HG02759 (cell line): ENCODE measurements at regions not wholly inside any gene's neighbourhood (a gene's known extent, or its start where the extent isn't known, plus 50 kb on each side); places are given as distances from the start of the nearest gene placed in this dataset.
"Not testable (repeated sequence)": the region's sequence is repeated elsewhere in the genome, so short reads cannot be mapped to it uniquely, and the experiment has no call there.

Experiments used
- ATAC-seq: cut with Tn5 transposase; IDR thresholded peaks from one replicate; pipeline ENCODE4 v1.9.1; 2021; ENCODE audit warnings: mild to moderate bottlenecking, moderate library complexity; ENCODE audit not compliant: unreplicated experiment

- ATAC-seq = not testable (repeated sequence)
Measured at GRCh38 chr16:88145824-88146405, 194.7 kb downstream of the BANP start.

- not testable (repeated sequence) for ATAC-seq
Measured at GRCh38 chr16:88148078-88148477, 196.8 kb downstream of the BANP start.

GRCh38 chr16:88148682-88149081, 197.4 kb downstream of the BANP start:
- ATAC-seq = not testable (repeated sequence)

DNA sequence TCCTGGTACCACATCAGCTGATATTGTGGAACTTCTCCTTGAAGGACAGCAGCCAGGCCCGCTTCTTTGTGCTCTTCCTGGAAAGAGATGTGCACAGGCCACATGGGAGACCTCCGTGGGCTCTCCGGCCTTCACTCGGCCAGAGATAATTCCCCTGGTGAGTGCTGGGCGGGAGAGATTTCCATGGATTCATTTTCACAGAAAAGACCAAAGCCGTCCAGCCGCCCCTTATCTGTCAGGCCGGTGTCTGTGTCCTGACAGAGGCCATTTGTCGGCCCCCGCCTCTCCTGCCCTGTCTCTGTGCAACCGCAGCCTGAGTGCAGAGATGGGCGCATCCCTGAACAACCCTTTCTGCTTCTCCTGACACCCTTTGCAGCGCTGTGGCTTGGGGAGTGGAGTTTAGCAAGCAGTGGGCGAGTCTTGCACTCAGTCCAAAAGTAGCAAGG, 197.9 kb downstream of the BANP start:
- not testable (repeated sequence) for ATAC-seq

- not testable (repeated sequence) for ATAC-seq
Measured at GRCh38 chr16:88149663-88150062, 198.4 kb downstream of the BANP start.

DNA sequence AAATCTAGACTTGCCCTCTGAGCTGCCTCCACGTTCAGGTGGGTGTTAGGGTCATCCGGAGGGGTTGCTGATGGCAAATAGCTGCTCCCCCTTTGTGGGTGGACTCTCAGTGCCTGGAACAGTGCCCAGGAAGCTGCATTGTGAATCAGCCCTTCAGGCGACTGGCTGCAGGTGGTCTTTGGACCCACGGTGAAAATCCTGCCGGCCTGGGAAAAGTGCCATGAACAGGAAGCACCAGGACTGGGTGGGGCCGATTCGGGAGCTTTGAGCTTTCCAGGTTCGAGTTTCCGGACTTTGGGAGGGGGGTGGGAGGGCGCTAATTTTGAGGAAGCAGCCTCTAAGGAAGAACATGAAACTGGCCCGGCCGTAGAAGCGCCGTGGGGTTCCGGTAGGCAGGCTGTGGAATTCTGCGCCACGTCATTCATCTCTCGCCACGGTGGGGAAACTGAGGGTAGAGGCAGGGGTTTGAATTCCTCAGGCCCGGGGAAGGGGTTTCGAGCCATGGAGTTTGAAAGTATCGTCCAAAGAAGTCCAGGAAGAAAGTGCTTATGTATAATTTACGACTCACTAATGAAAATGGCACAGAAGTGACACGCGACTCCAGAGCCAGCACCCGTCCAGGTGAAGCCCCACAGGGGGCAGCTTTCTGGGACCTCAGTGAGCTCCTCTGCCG, 199.4 kb downstream of the BANP start:
- ATAC-seq = not testable (repeated sequence)

DNA sequence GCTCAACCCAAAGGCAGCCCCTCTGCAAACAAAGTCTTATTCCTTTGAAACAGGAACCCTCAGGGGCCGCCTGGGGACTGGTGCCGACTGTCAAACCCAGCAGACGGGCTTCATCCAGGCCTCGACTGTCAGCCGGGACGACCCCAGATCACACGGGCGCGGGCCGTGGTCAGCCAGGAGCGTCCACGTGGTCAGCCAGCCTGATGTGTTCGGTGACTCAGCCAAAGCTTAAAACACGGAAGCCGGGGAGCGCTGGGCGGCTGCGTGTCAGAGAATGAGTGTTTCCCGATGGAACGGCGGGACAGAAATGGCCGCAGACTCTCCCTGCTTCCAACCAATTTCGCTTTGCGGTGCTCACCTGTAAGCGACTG, 199.9 kb downstream of the BANP start:
- ATAC-seq = not testable (repeated sequence)

DNA sequence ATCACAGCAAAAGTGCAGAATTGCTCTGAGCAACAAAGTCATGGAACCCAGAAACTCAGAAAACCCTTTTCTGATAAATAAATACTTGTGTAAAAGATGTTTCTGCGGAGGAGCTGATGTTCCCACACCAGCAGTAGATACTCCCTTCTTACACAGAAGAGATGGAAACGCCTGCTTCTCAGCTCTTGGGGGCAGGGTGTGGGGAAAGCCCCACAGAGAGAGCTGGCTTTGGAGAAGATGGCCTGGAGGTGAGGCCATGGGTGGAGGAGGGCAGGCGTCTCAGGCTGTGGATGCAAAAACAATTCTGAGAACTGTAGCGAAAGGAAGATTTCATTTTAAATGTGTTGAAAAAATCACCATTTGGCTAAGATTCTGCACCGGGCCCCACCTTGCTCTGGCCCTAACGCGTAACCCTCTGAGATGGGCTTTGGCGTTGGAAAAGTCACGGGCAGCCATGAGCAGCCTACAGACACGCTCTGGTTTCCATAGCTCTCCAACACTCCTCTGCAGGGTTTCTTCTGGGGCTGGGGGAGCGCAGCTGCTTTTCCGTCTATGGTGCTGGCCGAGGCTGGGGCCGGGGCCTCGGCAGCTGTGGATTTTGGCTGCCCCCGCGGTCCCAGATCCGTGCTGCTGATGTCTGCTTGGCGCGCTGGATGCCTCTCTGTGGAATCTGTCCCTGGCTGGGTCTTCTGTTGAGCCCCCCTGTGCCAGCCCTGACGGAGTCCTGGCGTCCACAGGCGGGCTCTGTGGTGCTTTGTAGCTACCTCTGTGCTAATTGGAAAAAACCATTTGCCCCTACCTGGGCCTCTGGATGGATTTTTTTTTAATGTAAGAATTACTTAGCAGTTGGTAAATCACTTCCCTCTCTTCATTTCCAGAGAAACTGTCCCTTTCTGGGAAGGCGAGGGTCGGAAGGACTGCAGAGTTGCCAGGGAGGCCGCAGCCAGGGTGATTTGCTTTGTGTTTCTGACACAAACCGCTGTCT, 200.9 kb downstream of the BANP start:
- not testable (repeated sequence) for ATAC-seq

- not testable (repeated sequence) for ATAC-seq
Measured at GRCh38 chr16:88152879-88153278, 201.6 kb downstream of the BANP start.

DNA sequence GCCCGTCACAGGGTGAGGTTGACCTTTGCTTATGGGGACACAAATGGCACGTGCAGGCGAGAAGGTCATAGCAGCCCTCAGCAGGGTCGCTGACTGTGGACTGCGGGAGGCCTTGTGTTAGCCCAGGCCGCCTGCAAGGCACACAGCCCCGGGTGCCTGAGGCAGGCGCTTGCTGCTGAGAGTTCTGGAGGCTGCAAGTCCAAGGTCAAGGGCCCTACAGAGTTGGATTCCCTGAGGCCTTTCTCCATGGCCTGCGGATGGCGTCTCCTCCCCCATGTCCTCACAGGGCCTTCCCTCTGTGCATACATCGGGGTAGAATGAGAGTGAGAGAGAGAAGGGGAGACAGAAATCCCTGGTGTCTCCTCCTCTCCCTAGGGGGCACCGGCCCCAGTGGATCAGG, 202.3 kb downstream of the BANP start:
- ATAC-seq = not testable (repeated sequence)

DNA sequence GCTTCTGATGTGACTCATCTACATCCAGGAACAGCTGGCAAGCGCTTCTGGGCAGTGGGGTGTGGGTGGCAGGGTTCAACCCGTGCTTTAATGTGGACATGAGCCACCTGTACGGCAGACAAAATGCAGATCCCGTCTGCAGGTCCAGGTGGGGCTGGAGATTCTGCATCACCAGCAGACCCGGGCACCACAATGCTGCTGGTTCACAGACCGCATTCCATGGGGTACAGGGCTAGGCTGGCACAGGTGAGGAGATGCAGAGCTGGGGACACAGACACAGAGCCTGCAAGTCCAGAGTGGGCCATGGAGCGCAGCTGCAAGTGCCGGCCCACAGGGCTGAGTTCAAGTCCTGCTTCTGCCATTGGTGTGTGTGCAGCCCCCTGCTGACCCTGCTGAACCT, 203.7 kb downstream of the BANP start:
- not testable (repeated sequence) for ATAC-seq

- ATAC-seq = not testable (repeated sequence)
Measured at GRCh38 chr16:88155681-88156080, 204.4 kb downstream of the BANP start.

GRCh38 chr16:88156640-88157283, 205.5 kb downstream of the BANP start:
- not testable (repeated sequence) for ATAC-seq

DNA sequence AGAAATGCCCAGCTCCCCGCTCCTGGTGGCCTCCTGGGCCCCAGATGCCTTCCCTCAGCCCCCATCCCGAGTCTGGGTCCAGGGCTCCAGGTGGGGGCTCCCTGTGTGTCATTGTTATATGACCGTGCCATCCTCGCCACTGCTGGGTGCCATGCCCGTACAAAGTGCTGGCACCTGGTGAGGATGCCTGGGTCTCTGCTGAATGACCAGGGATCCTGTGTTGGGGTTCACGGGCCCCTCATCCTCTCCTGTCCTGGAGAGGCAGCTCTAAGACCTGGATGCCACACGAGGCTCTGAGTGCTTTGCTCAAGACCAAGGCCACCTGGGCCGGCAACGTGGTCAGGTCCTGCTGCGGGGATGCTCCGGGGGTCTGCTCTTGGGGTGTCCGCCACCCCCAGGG, 206.5 kb downstream of the BANP start:
- not testable (repeated sequence) for ATAC-seq

DNA sequence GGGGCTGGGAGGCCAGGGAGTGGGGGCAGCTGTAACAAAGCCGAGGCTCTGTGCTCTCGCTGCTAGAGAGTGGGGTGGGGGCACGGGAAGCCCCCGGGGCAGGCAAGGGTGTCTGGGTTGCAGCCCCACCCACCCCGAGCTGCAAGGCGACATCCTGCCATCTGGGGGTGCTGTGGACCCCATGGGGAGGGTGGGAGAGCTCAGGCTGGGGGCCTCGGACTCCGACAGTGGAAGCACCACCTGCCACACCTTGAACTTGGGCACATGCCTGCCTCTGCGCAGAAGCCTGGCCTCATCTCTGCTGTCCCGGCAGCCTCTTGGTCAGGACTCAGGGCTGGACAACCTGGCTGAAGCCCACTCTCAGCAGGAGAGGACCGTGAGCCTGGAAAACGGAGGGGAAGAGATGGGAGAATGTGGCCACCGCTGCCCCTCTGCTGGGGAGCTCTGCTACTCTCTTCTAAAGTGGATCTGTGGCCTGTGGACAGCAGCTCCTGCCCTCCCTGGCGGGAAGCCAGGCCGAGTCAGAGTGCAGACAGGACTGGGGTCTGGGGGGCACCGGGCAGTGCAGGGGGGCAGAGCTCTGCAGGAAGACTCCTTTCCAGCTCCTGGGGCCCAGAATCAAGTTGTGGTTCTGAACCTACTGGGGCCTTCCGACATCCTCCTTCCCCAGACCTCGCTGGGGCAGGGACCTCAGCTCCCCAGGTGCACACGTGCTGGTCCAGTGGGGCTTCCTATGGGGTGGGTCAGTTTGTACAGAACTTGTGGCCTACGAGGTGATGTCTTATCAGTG, 207.2 kb downstream of the BANP start:
- ATAC-seq = not testable (repeated sequence)

DNA sequence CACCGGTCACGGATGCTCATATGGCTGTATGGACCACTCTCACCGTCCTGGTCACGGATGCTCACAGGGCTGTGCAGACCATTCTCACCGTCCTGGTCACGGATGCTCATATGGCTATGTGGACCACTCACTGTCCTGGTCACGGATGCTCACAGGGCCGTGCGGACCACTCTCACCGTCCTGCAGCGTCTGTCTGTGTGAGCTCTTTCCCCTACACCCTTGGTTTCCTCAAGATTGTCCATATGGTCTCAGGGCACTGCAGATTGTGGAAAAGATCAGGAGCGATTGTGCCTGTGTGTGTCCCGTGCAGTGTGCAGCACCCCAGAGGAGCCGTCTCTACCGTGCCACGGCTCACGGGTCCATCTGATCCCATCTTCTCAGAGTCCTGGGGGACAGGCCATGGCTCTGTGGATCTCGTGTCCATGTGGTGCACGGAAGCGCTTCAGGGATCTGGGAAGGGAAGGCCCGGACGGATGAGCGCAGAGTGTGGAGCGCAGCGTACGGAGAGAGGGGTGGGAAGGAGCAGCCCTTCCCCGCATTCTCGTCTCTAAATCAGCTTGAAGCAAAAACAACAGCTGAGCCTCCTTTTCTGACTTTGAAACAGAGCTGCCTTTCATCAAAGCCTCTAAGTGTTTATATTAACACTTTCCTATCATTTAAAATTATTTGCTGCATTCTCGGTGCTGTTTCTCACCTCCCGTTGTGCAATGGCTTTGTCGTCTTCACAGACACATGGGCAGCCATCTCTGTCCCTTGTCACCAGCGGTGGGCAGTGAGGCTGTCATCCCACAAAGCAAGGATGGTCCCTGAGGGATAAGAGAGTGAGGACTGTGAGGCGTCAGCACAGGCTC, 208.0 kb downstream of the BANP start:
- not testable (repeated sequence) for ATAC-seq

DNA sequence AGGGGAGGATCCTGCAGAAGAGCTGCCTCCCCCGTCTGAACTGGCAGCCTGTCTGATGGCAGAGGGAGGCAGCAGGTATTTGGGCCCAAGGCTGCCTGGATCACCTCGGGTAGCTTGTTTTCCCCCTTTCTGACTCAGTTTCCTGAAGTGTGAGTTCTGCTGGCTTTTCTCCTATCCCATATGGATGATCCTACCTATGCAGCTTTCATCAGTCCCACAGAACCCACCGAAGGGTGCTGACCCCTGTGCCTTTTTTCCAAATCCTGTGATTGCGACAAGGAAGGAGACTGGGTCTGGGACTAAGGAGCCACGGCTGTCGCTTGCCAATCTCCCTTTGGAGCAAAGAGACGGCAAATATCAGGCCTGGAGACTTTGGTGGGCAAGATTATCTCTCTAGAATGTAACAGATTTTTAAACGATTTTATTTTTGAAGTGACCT, 208.7 kb downstream of the BANP start:
- not testable (repeated sequence) for ATAC-seq

GRCh38 chr16:88161191-88161590, 210.0 kb downstream of the BANP start:
- not testable (repeated sequence) for ATAC-seq
